ENCODE measurements at regions not wholly inside any gene's neighbourhood (a gene's known extent, or its start where the extent isn't known, plus 50 kb on each side); places are given as distances from the start of the nearest gene placed in this dataset.

DNA sequence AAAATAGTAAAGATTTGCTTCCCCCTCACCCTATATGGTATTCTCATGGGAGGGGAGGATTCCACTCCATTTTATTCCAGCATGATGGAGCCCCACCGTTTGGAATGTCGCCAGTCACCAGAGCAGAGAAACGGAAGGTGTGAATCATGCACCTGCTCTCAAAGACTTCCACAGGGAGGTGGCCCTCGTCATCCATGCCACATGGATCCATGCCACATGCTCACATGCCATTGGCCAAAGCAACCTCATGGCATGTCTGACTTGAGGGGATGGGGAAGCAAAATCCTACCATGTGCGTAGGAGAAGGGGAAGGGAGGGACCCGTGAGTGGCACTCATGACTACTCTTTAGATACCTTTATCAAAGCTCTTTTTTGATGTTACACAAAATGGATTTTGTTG lies 256.0 kb downstream of the SKAP2 start:
- TF ChIP-seq MAZ (IDR thresholded peaks at IDR 0.05; ENCODE audit: borderline replicate concordance, low read depth, low read length) = no peak
- TF ChIP-seq, protein P1, sequence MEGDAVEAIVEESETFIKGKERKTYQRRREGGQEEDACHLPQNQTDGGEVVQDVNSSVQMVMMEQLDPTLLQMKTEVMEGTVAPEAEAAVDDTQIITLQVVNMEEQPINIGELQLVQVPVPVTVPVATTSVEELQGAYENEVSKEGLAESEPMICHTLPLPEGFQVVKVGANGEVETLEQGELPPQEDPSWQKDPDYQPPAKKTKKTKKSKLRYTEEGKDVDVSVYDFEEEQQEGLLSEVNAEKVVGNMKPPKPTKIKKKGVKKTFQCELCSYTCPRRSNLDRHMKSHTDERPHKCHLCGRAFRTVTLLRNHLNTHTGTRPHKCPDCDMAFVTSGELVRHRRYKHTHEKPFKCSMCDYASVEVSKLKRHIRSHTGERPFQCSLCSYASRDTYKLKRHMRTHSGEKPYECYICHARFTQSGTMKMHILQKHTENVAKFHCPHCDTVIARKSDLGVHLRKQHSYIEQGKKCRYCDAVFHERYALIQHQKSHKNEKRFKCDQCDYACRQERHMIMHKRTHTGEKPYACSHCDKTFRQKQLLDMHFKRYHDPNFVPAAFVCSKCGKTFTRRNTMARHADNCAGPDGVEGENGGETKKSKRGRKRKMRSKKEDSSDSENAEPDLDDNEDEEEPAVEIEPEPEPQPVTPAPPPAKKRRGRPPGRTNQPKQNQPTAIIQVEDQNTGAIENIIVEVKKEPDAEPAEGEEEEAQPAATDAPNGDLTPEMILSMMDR (conservative IDR thresholded peaks at IDR 0.05; ENCODE audit: low read depth, low read length) = no peak
- no peak for TF ChIP-seq SMC3 (IDR thresholded peaks at IDR 0.05; ENCODE audit: low read depth, low read length)
- no peak for TF ChIP-seq CEBPB (IDR thresholded peaks at IDR 0.05; ENCODE audit: low read depth, low read length)
- no peak for TF ChIP-seq POLR2A (IDR thresholded peaks at IDR 0.05; ENCODE audit: low read depth, low read length)
- no peak for TF ChIP-seq MXI1 (IDR thresholded peaks at IDR 0.05; ENCODE audit: borderline replicate concordance, low read depth, low read length)
- no peak for TF ChIP-seq RFX5 (IDR thresholded peaks at IDR 0.05; ENCODE audit: low read depth, low read length)
- TF ChIP-seq CHD1 (IDR thresholded peaks at IDR 0.05; ENCODE audit: low read depth, low read length) = no peak
